ENCODE measurements at regions not wholly inside any gene's neighbourhood (a gene's known extent, or its start where the extent isn't known, plus 50 kb on each side); places are given as distances from the start of the nearest gene placed in this dataset.

GRCh38 chr7:46210467-46210866 is 289.4 kb upstream of the IGFBP3 start:
- Histone ChIP-seq H3K27ac (no peak overlapping the region), H3K9me3 (no peaks in the 10 kb centered on the region), H3K4me1 (replicated peaks) (no peaks in the 10 kb centered on the region), H3K4me3 (no peak overlapping the region), H3K36me3 (no peaks in the 10 kb centered on the region), H3K27me3 (replicated peaks; ENCODE audit: insufficient read depth) (no peaks in the 10 kb centered on the region)
- WGBS: 92% methylated on average over 3 of the region's 3 CpGs
- DNase-seq (ENCODE audit: low spot score): no peak
- TF ChIP-seq POLR2A (IDR thresholded peaks at IDR 0.05): no peak
- TF ChIP-seq, protein P1, sequence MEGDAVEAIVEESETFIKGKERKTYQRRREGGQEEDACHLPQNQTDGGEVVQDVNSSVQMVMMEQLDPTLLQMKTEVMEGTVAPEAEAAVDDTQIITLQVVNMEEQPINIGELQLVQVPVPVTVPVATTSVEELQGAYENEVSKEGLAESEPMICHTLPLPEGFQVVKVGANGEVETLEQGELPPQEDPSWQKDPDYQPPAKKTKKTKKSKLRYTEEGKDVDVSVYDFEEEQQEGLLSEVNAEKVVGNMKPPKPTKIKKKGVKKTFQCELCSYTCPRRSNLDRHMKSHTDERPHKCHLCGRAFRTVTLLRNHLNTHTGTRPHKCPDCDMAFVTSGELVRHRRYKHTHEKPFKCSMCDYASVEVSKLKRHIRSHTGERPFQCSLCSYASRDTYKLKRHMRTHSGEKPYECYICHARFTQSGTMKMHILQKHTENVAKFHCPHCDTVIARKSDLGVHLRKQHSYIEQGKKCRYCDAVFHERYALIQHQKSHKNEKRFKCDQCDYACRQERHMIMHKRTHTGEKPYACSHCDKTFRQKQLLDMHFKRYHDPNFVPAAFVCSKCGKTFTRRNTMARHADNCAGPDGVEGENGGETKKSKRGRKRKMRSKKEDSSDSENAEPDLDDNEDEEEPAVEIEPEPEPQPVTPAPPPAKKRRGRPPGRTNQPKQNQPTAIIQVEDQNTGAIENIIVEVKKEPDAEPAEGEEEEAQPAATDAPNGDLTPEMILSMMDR (IDR thresholded peaks at IDR 0.05): no peak
- no peak for TF ChIP-seq POLR2AphosphoS5 (IDR thresholded peaks at IDR 0.05)
- intact Hi-C loops (cut with DNase I): no loop called here

- TF ChIP-seq POLR2AphosphoS5 (IDR thresholded peaks at IDR 0.05) (no peak), POLR2A (IDR thresholded peaks at IDR 0.05) (no peak)
- TF ChIP-seq, protein P1 (IDR thresholded peaks at IDR 0.05): no peak
- no peak overlapping the region for H3K27ac ChIP-seq
- WGBS: 97% methylated on average over 9 of the region's 9 CpGs
- no peak for DNase-seq (ENCODE audit: low spot score)
- no peaks in the 10 kb centered on the region for H3K4me1 ChIP-seq (replicated peaks)
- H3K9me3 ChIP-seq: no peaks in the 10 kb centered on the region
- H3K4me3 ChIP-seq: no peak overlapping the region
- no peaks in the 10 kb centered on the region for H3K27me3 ChIP-seq (replicated peaks; ENCODE audit: insufficient read depth)
- H3K36me3 ChIP-seq: no peaks in the 10 kb centered on the region
- intact Hi-C loops (cut with DNase I): no loop called here
Observed at GRCh38 chr7:46209611-46210388, 288.7 kb upstream of the IGFBP3 start.

- Histone ChIP-seq H3K36me3 (no peaks in the 10 kb centered on the region), H3K4me3 (no peak overlapping the region), H3K4me1 (replicated peaks) (no peaks in the 10 kb centered on the region), H3K27ac (no peak overlapping the region), H3K27me3 (replicated peaks; ENCODE audit: insufficient read depth) (no peaks in the 10 kb centered on the region), H3K9me3 (no peaks in the 10 kb centered on the region)
- intact Hi-C loops (cut with DNase I): no loop called here
- 82% methylated on average over 12 of the region's 12 CpGs for WGBS
- no peak for DNase-seq (ENCODE audit: low spot score)
- TF ChIP-seq, protein P1 (IDR thresholded peaks at IDR 0.05): no peak
- TF ChIP-seq POLR2A (IDR thresholded peaks at IDR 0.05): no peak
- no peak for TF ChIP-seq POLR2AphosphoS5 (IDR thresholded peaks at IDR 0.05)
Observed at GRCh38 chr7:46208635-46209525, 287.8 kb upstream of the IGFBP3 start.

DNA sequence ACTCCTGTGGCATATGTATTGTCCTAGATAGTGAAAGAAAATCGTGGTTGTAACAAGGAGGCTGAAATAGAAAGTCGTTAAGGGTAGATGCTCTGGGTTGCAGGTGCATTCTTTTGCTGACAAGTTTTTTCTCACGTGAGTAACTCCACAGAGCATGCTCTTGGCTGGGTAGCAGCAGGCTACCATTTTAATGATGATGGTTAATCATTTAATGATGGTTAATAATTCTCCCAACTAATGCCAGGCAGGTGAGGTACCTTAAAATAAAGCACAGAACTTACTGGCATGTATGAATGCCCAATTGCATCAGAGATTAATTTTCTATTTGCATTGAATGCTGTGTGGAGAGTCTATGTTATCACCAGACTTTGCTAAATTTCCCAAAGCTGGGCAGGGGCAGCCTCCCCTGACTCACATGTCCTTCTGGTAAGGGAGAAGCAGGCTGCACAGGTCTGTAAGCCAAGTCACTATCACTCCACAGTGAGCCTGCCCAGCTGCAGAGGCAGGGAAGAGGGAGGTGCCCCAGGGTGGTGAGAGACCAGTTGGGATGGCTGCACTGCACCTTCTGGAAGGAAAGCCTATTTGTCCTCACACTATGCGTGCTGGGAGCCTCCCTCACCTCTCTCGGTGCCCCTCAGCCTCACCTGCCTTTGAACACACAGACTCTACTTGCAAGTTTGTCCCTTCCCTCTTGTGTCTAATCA is 287.0 kb upstream of the IGFBP3 start:
- no peak for DNase-seq (ENCODE audit: low spot score)

More for the DNA sequence above, 287.0 kb upstream of the IGFBP3 start:
- Histone ChIP-seq H3K27me3 (replicated peaks; ENCODE audit: insufficient read depth) (no peaks in the 10 kb centered on the region), H3K4me3 (no peak overlapping the region), H3K36me3 (no peaks in the 10 kb centered on the region), H3K9me3 (no peaks in the 10 kb centered on the region), H3K27ac (no peak overlapping the region), H3K4me1 (replicated peaks) (no peaks in the 10 kb centered on the region)
- no peak for TF ChIP-seq POLR2AphosphoS5 (IDR thresholded peaks at IDR 0.05)
- TF ChIP-seq POLR2A (IDR thresholded peaks at IDR 0.05): no peak
- TF ChIP-seq, protein P1 (IDR thresholded peaks at IDR 0.05): no peak
- intact Hi-C loops (cut with DNase I): no loop called here
- WGBS: 70% methylated on average over 5 of the region's 5 CpGs
